ENCODE measurements at regions not wholly inside any gene's neighbourhood (a gene's known extent, or its start where the extent isn't known, plus 50 kb on each side); places are given as distances from the start of the nearest gene placed in this dataset.

- no peak for DNase-seq (ENCODE audit: low read depth)
Measured at GRCh38 chr7:46492466-46492865, 571.4 kb upstream of the IGFBP3 start.

GRCh38 chr7:46490406-46490805 lies 569.3 kb upstream of the IGFBP3 start:
- peak; percentile 12 for DNase-seq (ENCODE audit: low read depth)

DNA sequence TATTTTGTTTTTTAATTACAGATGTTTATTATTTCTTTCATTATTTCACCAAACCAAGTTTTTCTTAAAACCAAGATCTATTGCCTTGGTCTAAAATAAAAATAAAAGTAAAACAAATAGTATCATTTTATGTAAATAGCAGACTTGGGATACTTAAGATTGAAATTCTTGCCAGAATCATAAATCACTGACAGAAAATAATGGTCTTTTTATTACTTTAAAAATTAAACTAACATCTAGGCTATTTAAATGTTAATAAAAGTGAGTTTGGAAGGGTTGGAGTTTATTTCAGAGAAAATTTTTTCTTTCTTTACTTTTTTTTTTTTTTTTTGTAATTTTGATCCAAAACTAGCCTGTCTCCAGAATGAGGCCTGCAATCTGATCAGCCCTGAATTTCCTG lies 568.0 kb upstream of the IGFBP3 start:
- no peak for DNase-seq (ENCODE audit: low read depth)

DNA sequence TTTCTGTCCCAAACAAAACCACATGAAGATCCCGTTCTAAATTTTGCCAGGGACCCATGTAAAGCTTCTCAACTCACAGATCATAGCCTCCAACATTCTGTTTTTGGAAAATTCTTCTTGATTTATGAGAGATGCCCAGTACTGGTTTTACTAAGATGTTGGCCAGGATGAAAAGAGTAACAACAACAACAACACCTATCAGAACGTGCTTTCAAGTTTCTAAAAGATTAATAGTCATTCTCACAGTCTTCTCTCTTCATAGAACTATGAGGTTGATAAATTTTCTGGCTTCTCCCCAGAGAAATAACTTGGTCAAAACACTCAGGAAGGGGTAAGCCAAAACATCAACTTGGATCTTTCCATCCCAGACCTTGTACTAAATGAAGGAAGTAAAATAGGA lies 567.5 kb upstream of the IGFBP3 start:
- no peak for DNase-seq (ENCODE audit: low read depth)

- DNase-seq (ENCODE audit: low read depth): peak; percentile 95
Measured at GRCh38 chr7:46486256-46487206, 565.5 kb upstream of the IGFBP3 start.

DNA sequence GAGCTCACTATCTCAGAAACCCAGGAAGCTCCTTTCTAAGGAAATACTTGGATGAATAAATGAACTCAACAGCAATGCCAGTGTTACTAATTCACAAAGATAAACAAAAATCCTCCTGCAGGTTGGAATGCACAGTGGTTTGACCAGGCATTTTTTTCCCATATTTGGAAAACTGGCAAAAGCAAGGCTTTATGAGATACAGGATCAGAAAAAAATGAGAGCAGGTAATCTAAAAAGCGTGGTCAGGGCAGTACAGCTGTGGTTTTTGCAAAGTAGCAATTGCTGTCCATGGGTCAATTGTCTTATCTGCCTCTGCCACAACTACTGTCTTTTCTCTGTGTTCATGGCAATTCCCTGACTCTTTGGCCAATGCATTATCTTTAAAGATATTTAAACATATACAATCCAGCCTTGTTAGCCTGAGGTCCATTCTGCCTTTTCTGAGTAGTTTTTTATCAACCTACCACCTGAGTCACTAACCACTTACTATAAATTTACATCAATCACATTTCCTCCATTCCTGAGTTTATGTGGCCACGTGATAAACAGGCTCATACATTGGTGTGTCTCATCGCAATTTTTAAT lies 564.5 kb upstream of the IGFBP3 start:
- DNase-seq (ENCODE audit: low read depth): peak; percentile 88

DNA sequence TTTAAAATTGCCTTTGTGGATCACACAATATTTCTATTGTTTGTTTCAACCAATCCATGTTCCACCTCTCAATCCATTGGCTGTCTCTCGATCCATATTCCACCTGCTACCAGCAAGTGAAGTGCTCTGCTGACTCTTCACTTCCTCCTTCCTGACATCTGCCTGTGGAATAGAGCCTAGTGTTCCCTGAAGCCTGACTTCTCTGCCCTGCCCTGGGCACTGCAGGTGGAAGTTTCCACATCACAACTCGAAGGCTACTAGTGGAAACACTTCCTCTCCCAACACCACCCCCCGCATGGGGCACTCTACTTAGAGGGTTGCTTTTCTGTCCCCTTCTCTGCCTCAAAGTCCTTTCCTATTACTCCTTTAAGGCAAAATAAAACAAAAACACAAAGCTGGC lies 563.8 kb upstream of the IGFBP3 start:
- no peak for DNase-seq (ENCODE audit: low read depth)

DNA sequence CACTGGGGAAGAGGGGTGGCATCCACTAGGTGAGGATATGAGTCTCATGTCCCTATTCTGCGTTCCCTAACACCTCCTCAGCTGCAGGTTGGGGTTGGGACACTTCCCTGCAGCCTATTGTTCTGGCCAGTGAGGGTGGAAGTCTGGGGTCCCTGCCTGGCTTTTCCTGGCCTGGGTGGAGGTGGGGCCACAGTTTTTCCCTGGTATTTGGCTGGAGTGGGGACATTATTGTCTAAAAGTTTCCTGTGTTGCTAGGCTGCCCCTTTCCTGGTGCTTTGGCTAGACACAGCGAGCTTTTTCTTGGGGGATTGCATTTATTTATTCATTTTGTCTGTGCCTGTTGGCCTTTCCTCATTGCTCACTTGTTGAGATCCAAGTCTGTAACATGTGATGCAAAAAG lies 559.5 kb upstream of the IGFBP3 start:
- no peak for DNase-seq (ENCODE audit: low read depth)

DNA sequence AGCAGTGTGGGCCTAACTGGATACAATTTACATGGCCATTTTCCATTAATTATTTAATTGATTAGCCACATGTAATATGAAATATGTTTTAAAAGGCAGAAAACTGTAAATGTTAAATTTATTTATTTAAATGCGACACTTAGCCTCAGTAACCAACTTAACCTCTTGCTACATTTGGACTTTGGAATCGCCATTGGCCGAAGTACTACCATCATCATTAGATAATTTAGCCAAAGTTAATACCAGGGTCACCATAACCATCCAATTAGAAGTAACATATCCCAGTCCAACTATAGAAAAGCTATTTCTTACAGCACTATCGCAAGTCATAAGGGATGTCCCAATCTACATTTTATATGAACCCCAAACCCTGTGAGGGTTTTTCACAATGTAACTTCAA lies 558.6 kb upstream of the IGFBP3 start:
- no peak for DNase-seq (ENCODE audit: low read depth)

- DNase-seq (ENCODE audit: low read depth): peak; percentile 83
Measured at GRCh38 chr7:46478046-46478445, 557.0 kb upstream of the IGFBP3 start.

- peak; percentile 27 for DNase-seq (ENCODE audit: low read depth)
Measured at GRCh38 chr7:46468753-46469356, 547.8 kb upstream of the IGFBP3 start.

- no peak for DNase-seq (ENCODE audit: low read depth)
Measured at GRCh38 chr7:46463170-46463569, 542.1 kb upstream of the IGFBP3 start.

GRCh38 chr7:46461334-46461777 lies 540.3 kb upstream of the IGFBP3 start:
- no peak for DNase-seq (ENCODE audit: low read depth)

DNA sequence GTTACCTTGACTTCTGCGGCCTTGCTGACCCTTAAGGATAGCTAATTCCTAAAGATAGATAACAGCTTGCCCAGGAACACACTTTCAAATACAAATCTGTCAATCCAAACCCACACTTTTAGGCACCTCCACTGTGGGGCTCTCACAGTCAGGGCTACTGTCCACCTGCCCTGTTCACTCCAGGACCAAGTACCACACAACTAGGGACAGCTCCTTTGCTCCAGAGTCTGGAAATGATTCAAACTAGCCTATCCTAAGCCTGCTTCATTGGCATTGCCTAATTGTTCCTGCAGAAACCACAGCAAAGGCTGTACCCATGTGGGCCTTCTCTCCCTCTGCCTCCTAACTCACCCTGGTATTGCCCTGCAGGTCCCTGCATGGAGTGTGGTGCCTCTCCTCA lies 538.9 kb upstream of the IGFBP3 start:
- no peak for DNase-seq (ENCODE audit: low read depth)

- DNase-seq (ENCODE audit: low read depth): no peak
Measured at GRCh38 chr7:46454816-46455215, 533.7 kb upstream of the IGFBP3 start.

DNA sequence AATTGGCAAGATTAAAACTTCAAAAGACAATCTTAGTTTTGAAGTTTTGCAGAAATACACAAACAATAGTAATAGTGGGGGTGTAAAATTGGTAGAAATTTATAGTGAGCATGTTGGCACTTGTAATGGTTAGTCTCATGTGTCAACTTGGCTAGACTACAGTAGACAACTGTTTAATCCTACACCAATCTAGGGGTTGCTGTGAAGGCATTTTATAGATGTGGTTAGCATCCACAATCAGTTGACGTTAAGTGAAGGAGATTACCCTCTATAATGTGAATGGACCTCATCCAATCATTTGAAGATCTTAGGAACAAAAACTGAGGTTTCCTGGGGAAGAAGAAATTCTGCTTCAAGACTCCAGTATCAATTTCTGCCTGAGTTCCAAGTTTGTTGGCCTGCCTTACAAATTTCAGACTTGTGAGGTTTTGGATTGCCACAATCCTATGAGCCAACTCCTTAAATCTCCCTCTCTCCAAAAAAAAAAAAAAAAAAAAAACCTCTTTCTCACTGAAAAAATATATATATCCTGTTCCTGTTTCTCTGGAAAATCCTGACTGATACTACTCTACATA lies 531.6 kb upstream of the IGFBP3 start:
- DNase-seq (ENCODE audit: low read depth): no peak

DNA sequence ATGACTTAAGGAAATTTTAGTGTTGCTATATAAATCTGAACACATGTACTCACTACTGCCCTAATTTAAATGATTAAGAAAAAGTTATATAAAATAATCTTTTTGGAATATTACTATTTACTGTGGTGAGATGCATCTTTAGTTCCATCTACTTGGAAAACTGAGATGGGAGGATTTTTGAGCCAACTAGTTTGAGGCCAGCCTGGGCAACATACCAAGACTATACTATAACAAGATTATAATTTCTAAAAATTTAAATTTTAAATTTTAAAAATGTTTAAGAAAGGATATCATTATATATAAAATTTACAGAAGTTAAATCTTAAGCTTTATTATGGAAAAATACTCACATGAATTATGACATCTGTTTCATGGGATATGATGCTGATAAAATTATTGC lies 530.8 kb upstream of the IGFBP3 start:
- DNase-seq (ENCODE audit: low read depth): no peak

DNA sequence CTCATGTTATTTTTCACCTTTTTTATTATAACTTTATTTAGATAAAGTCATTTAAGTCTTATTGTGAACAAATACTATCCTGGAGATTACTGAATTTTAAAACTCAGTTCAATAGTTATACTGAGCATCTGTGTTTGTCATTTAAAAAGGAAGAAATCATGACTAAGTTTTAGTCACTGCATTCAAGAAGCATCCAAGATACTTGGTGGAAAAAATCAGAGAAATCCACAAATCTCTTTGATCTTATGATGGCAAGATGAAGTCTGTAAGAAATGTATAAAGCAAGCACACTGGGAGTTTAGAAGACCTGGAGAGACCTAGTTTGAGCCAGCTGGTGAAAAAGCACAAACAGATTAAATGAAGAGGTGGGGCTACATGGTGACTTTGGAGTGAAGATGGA lies 529.8 kb upstream of the IGFBP3 start:
- DNase-seq (ENCODE audit: low read depth): peak; percentile 51

GRCh38 chr7:46450425-46450824 lies 529.4 kb upstream of the IGFBP3 start:
- peak; percentile 6 for DNase-seq (ENCODE audit: low read depth)

DNA sequence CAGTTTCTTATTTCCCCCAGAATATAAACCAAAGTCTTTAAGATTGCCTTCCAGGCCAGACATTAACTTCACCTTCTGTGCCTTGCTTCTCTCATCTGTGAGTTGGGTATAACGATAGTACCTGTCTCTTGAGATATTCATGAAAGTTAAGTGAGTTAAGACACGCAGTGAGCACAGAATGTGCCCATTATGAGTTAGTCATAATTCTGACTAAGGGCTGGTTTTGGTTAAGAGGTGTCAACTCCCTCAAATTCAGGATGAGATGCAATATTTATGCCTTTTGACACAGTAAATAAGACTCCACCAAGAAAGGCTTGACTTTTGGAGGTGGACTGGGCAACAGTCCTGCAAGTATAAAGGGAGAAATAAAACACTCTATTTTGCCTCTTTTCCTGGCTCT lies 528.7 kb upstream of the IGFBP3 start:
- peak; percentile 37 for DNase-seq (ENCODE audit: low read depth)

GRCh38 chr7:46448478-46448877 lies 527.4 kb upstream of the IGFBP3 start:
- DNase-seq (ENCODE audit: low read depth): no peak

DNA sequence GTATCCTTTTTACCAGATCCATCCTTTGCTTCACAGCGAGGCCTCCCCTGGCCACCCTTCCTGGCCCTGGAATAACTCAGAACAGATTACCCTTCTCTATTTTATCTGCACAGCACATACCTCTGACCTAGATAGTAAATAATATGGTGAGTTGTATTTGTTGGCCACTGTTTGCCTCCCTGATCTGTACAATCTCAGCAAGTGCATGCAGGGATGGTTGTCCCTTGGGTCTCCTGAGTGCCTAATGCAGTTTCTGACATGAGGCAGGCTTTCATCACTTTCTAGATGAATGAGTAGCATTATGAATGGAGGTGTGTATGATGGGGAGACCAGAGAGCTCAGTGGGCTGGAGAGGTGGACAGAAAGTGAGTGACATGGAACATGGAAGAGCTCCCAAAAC lies 525.1 kb upstream of the IGFBP3 start:
- no peak for DNase-seq (ENCODE audit: low read depth)

GRCh38 chr7:46444256-46444655 lies 523.2 kb upstream of the IGFBP3 start:
- peak; percentile 55 for DNase-seq (ENCODE audit: low read depth)
